ENCODE measurements at regions not wholly inside any gene's neighbourhood (a gene's known extent, or its start where the extent isn't known, plus 50 kb on each side); places are given as distances from the start of the nearest gene placed in this dataset.

DNA sequence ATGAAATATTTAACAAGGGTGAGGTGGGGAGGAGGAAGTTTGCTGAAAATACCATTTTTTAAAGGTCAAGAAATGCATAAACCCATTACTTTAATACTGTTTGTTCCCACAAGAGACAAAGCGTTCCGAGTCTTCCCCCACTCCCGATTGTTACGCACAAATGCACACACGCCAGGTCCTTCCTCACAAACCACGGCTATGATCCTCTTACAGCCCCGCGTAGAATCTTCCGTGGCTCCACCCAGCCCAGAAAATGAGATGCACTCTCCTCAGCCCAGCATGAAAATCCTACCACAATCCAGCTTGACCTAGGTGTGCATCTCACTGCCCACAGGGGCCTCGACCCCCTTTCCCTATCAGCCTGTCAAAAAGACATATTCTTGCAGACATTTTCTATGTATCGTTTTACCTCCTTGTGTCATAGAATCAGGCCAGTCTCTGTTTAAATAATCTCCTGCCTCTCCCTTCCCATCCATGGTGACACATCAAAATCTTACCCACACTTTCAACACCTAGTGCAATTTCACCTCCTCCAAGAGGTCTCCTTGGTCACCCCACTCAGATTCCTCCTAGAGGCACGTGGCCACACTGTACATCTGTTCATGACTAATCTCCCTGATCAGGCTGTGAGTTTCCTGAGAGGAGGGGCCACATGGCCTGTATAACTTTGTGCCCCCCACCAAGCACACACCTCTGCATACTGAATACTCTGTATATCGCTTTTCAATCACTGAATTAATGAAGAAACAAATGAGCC, 491.0 kb upstream of the KLHL29 start:
- no peak overlapping the region for H3K4me3 ChIP-seq
- in situ Hi-C loops (cut with MboI; ENCODE audit: low sequenced_read_pairs in 4 of 4) = no loop called here
- no peak for TF ChIP-seq POLR2A (IDR thresholded peaks at IDR 0.05)
- TF ChIP-seq, protein P1, sequence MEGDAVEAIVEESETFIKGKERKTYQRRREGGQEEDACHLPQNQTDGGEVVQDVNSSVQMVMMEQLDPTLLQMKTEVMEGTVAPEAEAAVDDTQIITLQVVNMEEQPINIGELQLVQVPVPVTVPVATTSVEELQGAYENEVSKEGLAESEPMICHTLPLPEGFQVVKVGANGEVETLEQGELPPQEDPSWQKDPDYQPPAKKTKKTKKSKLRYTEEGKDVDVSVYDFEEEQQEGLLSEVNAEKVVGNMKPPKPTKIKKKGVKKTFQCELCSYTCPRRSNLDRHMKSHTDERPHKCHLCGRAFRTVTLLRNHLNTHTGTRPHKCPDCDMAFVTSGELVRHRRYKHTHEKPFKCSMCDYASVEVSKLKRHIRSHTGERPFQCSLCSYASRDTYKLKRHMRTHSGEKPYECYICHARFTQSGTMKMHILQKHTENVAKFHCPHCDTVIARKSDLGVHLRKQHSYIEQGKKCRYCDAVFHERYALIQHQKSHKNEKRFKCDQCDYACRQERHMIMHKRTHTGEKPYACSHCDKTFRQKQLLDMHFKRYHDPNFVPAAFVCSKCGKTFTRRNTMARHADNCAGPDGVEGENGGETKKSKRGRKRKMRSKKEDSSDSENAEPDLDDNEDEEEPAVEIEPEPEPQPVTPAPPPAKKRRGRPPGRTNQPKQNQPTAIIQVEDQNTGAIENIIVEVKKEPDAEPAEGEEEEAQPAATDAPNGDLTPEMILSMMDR (IDR thresholded peaks at IDR 0.05 in 4 of 5, conservative IDR thresholded peaks at IDR 0.05 in 1 of 5) = no peak

GRCh38 chr2:22894761-22895160, 490.2 kb upstream of the KLHL29 start:
- DNase-seq (no peak), ATAC-seq (no peak)
- Histone ChIP-seq H3K9me3 (no peaks in the 10 kb centered on the region), H3K36me3 (no peaks in the 10 kb centered on the region), H3K4me1 (no peaks in the 10 kb centered on the region), H3K27ac (no peak overlapping the region), H3K4me3 (no peak overlapping the region), H3K27me3 (no peaks in the 10 kb centered on the region)
- no peak for TF ChIP-seq POLR2A (IDR thresholded peaks at IDR 0.05)
- TF ChIP-seq, protein P1 (IDR thresholded peaks at IDR 0.05 in 4 of 5, conservative IDR thresholded peaks at IDR 0.05 in 1 of 5) = no peak
- in situ Hi-C loops (cut with MboI; ENCODE audit: low sequenced_read_pairs in 4 of 4) = no loop called here
- intact Hi-C loops (cut with DNase I; ENCODE audit: low total_unique reads) = no loop called here

More for the DNA sequence above, 491.0 kb upstream of the KLHL29 start:
- Histone ChIP-seq H3K36me3 (no peaks in the 10 kb centered on the region), H3K27me3 (no peaks in the 10 kb centered on the region), H3K27ac (no peak overlapping the region), H3K4me1 (no peaks in the 10 kb centered on the region), H3K9me3 (no peaks in the 10 kb centered on the region)
- no peak for ATAC-seq
- intact Hi-C loops (cut with DNase I; ENCODE audit: low total_unique reads) = no loop called here
- DNase-seq = no peak

- DNase-seq (no peak), ATAC-seq (no peak)
- TF ChIP-seq POLR2A (IDR thresholded peaks at IDR 0.05) = no peak
- TF ChIP-seq, protein P1 (IDR thresholded peaks at IDR 0.05 in 4 of 5, conservative IDR thresholded peaks at IDR 0.05 in 1 of 5) = no peak
- in situ Hi-C loops (cut with MboI; ENCODE audit: low sequenced_read_pairs in 4 of 4) (no loop called here), intact Hi-C loops (cut with DNase I; ENCODE audit: low total_unique reads) (no loop called here)
- H3K27me3 ChIP-seq = no peaks in the 10 kb centered on the region
- H3K4me1 ChIP-seq = no peaks in the 10 kb centered on the region
- H3K4me3 ChIP-seq = no peak overlapping the region
- H3K27ac ChIP-seq = no peak overlapping the region
- H3K36me3 ChIP-seq = no peaks in the 10 kb centered on the region
- H3K9me3 ChIP-seq = no peaks in the 10 kb centered on the region
Measured at GRCh38 chr2:22897428-22897827, 487.6 kb upstream of the KLHL29 start.

DNA sequence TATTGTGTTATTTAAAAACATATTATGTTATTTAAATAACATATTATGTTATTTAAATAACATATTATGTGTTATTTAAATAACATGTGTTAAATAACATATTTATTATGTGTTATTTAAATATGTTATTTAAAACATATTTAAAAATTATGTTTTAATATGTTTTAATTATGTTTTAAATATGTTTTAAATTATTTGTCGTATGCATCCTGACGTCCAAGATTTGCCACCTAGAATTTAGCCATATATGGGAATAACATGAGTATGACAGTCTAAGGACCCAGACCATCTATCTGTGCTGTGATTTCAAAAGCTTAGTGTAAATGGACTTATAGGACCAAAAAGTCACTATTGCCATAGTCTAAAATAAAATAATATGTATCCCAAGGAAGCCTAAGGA, 484.3 kb upstream of the KLHL29 start:
- no peaks in the 10 kb centered on the region for H3K36me3 ChIP-seq
- no peak overlapping the region for H3K4me3 ChIP-seq
- intact Hi-C loops (cut with DNase I; ENCODE audit: low total_unique reads) (loop anchor here (5.0 kb wide), 1 partner anchor 862 kb away; no protein-coding TSS in a partner anchor), in situ Hi-C loops (cut with MboI; ENCODE audit: low sequenced_read_pairs in 4 of 4) (no loop called here)
- TF ChIP-seq, protein P1 (IDR thresholded peaks at IDR 0.05 in 4 of 5, conservative IDR thresholded peaks at IDR 0.05 in 1 of 5) = no peak
- no peak for TF ChIP-seq POLR2A (IDR thresholded peaks at IDR 0.05)
- no peak overlapping the region for H3K27ac ChIP-seq
- no peak for DNase-seq
- ATAC-seq = no peak
- H3K4me1 ChIP-seq = no peaks in the 10 kb centered on the region
- no peaks in the 10 kb centered on the region for H3K9me3 ChIP-seq
- no peaks in the 10 kb centered on the region for H3K27me3 ChIP-seq

Data from gastrocnemius medialis (tissue), 4 donors.